PC-3 (cell line): ENCODE measurements at regions not wholly inside any gene's neighbourhood (a gene's known extent, or its start where the extent isn't known, plus 50 kb on each side); places are given as distances from the start of the nearest gene placed in this dataset.

Experiments
- ATAC-seq: fragments of 200-7000 bp; cut with Tn5 transposase; 2 replicates; pipeline ENCODE4 v1.9.1; 2020; ENCODE audit warnings: mild to moderate bottlenecking, moderate library complexity
- BruUV-seq: library from RNA; stranded (reverse); fragments of 400-500 nt; replicated peaks from 2 replicates; lab custom pipeline; 2021; lab: Mats Ljungman, UMichigan
- CTCF ChIA-PET: fragments of 300-600 bp; sonication (Branson Sonifier 250); formaldehyde crosslinking; loops from one replicate; lab custom pipeline; 2022; ENCODE audit warnings: antibody characterized with exemption; lab: Charles Lee
- POLR2A ChIA-PET: fragments of 300-600 bp; sonication (Branson Sonifier 250); formaldehyde crosslinking; loops from one replicate; lab custom pipeline; 2022; ENCODE audit warnings: antibody characterized with exemption; ENCODE audit not compliant: unreplicated experiment; lab: Charles Lee
- DNase-seq: peaks from one replicate; pipeline ENCODE4 v3.0.0-alpha.2; 2015
- H2AFZ ChIP-seq: fragments of 300-600 bp; sonication (generic); 2 replicates; pipeline ENCODE4 v1.6.0; 2016; ENCODE audit warnings: antibody characterized with exemption, low read length
- H3F3A ChIP-seq: fragments of 300-600 bp; sonication (generic); one replicate; pipeline ENCODE4 v1.6.0; 2017; ENCODE audit warnings: antibody characterized with exemption, low read length, control low read depth, mild to moderate bottlenecking; ENCODE audit not compliant: unreplicated experiment
- H3K27ac ChIP-seq: fragments of 300-600 bp; sonication (generic); 2 replicates; pipeline ENCODE4 v1.5.1; 2016; ENCODE audit warnings: mild to moderate bottlenecking, low read length
- H3K27me3 ChIP-seq: fragments of 300-600 bp; sonication (generic); 2 replicates; pipeline ENCODE4 v1.6.1; 2016; ENCODE audit warnings: low read length, mixed read lengths
- H3K36me3 ChIP-seq: fragments of 300-600 bp; sonication (generic); 2 replicates; pipeline ENCODE4 v1.6.1; 2016; ENCODE audit warnings: low read depth, mixed run types, low read length, mixed read lengths
- H3K4me1 ChIP-seq: fragments of 300-600 bp; sonication (generic); 2 replicates; pipeline ENCODE4 v1.5.1; 2016; ENCODE audit warnings: low read length; ENCODE audit not compliant: insufficient read depth
- H3K4me2 ChIP-seq: fragments of 300-600 bp; sonication (generic); 2 replicates; pipeline ENCODE4 v1.6.0; 2016; ENCODE audit warnings: low read length
- H3K4me3 ChIP-seq: fragments of 300-600 bp; sonication (generic); 2 replicates; pipeline ENCODE4 v1.5.1; 2016; ENCODE audit warnings: mild to moderate bottlenecking, low read length, mixed read lengths
- H3K79me2 ChIP-seq: fragments of 300-600 bp; sonication (generic); 2 replicates; pipeline ENCODE4 v1.6.1; 2017; ENCODE audit warnings: low read length, mixed read lengths
- H3K9ac ChIP-seq: fragments of 300-600 bp; sonication (generic); 2 replicates; pipeline ENCODE4 v1.6.0; 2016; ENCODE audit warnings: mild to moderate bottlenecking, low read length
- H3K9me2 ChIP-seq: fragments of 300-600 bp; sonication (generic); replicated peaks from 2 replicates; pipeline ENCODE4 v1.6.1; 2016; ENCODE audit warnings: mixed run types, low read length, mixed read lengths
- H3K9me3 ChIP-seq: fragments of 300-600 bp; sonication (generic); 2 replicates; pipeline ENCODE4 v1.6.1; 2016; ENCODE audit warnings: low read length, mixed read lengths
- H4K20me1 ChIP-seq: fragments of 300-600 bp; sonication (generic); 2 replicates; pipeline ENCODE4 v1.6.1; 2016; ENCODE audit warnings: low read length, mixed read lengths
- CTCF ChIP-seq: fragments of 300-600 bp; sonication (generic); conservative IDR thresholded peaks from 2 replicates; pipeline ENCODE4 v1.5.1; 2017; ENCODE audit warnings: antibody characterized with exemption, low read depth, mild to moderate bottlenecking, low read length
- EZH2 ChIP-seq: fragments of 300-600 bp; sonication (generic); IDR thresholded peaks from one replicate; pipeline ENCODE4 v1.6.1; 2017; ENCODE audit warnings: antibody characterized with exemption, mild to moderate bottlenecking, low read length; ENCODE audit not compliant: unreplicated experiment
- EZH2phosphoT487 ChIP-seq: fragments of 300-600 bp; sonication (generic); IDR thresholded peaks from 2 replicates; pipeline ENCODE4 v1.6.1; 2018; ENCODE audit warnings: mild to moderate bottlenecking, antibody characterized with exemption, low read length, borderline replicate concordance
- intact Hi-C: fragments of 100-400 bp; cut with micrococcal nuclease; formaldehyde crosslinking; loops from 2 replicates; pipeline ENCODE4 v1.9.0; 2023

GRCh38 chr9:117547904-117548303 lies 133.0 kb upstream of the ASTN2 start:
- Histone ChIP-seq H3K27me3 (no peaks in the 10 kb centered on the region), H3K9me2 (no peaks in the 10 kb centered on the region), H3K36me3 (no peaks in the 10 kb centered on the region), H3K79me2 (no peaks in the 10 kb centered on the region), H3K27ac (no peak overlapping the region), H3K9ac (no peak overlapping the region), H3F3A (no peaks in the 10 kb centered on the region), H2AFZ (no peak overlapping the region), H3K4me1 (no peaks in the 10 kb centered on the region), H4K20me1 (no peaks in the 10 kb centered on the region), H3K4me2 (no peak overlapping the region), H3K9me3 (no peaks in the 10 kb centered on the region), H3K4me3 (no peak overlapping the region)
- POLR2A ChIA-PET = no interaction called here
- intact Hi-C loops = no loop called here
- DNase-seq = no peak
- CTCF ChIA-PET = no interaction called here
- no peak for ATAC-seq
- TF ChIP-seq EZH2phosphoT487 = no peak
- no peak for TF ChIP-seq CTCF
- TF ChIP-seq EZH2 = no peak
- BruUV-seq = no TSS peak

- H3K4me2 ChIP-seq = no peak overlapping the region
- BruUV-seq = no TSS peak
- H3K4me3 ChIP-seq = no peak overlapping the region
- no peaks in the 10 kb centered on the region for H3K27me3 ChIP-seq
- H4K20me1 ChIP-seq = no peaks in the 10 kb centered on the region
- intact Hi-C loops = no loop called here
- H3F3A ChIP-seq = no peaks in the 10 kb centered on the region
- POLR2A ChIA-PET = no interaction called here
- H3K9ac ChIP-seq = no peak overlapping the region
- no peak for DNase-seq
- CTCF ChIA-PET = no interaction called here
- no peaks in the 10 kb centered on the region for H3K9me2 ChIP-seq
- H3K27ac ChIP-seq = no peak overlapping the region
- H3K36me3 ChIP-seq = no peaks in the 10 kb centered on the region
- H2AFZ ChIP-seq = no peak overlapping the region
- H3K9me3 ChIP-seq = no peaks in the 10 kb centered on the region
- ATAC-seq = no peak
- no peak for TF ChIP-seq EZH2
- TF ChIP-seq CTCF = no peak
- no peak for TF ChIP-seq EZH2phosphoT487
- no peaks in the 10 kb centered on the region for H3K4me1 ChIP-seq
- no peaks in the 10 kb centered on the region for H3K79me2 ChIP-seq
These were observed 132.2 kb upstream of the ASTN2 start for GRCh38 chr9:117546894-117547678.

- no peaks in the 10 kb centered on the region for H4K20me1 ChIP-seq
- no peaks in the 10 kb centered on the region for H3F3A ChIP-seq
- intact Hi-C loops = no loop called here
- H3K27me3 ChIP-seq = no peaks in the 10 kb centered on the region
- TF ChIP-seq CTCF (no peak), EZH2 (no peak), EZH2phosphoT487 (no peak)
- no peaks in the 10 kb centered on the region for H3K36me3 ChIP-seq
- no peak overlapping the region for H3K27ac ChIP-seq
- no peak for ATAC-seq
- DNase-seq = no peak
- BruUV-seq = no TSS peak
- ChIA-PET POLR2A (no interaction called here), CTCF (no interaction called here)
- H3K9me3 ChIP-seq = no peaks in the 10 kb centered on the region
- H3K4me1 ChIP-seq = no peaks in the 10 kb centered on the region
- no peak overlapping the region for H3K4me3 ChIP-seq
- H3K79me2 ChIP-seq = no peaks in the 10 kb centered on the region
- no peak overlapping the region for H2AFZ ChIP-seq
- no peaks in the 10 kb centered on the region for H3K9me2 ChIP-seq
- no peak overlapping the region for H3K4me2 ChIP-seq
- no peak overlapping the region for H3K9ac ChIP-seq
These were observed 131.0 kb upstream of the ASTN2 start for GRCh38 chr9:117545846-117546245.
